Hematopoietic multipotent progenitor cell (in vitro differentiated cells): ENCODE measurements at regions not wholly inside any gene's neighbourhood (a gene's known extent, or its start where the extent isn't known, plus 50 kb on each side); places are given as distances from the start of the nearest gene placed in this dataset.
"Not testable (repeated sequence)": the region's sequence is repeated elsewhere in the genome, so short reads cannot be mapped to it uniquely, and the experiment has no call there.

Experiments used
- DNase-seq, 3 donors: peaks; one replicate each; pipeline ENCODE4 v3.0.0-alpha.2; 2011 to 2015; ENCODE audit warnings: low read depth in 2 of 3, low spot score in 2 of 3

- no peak for DNase-seq
Measured at GRCh38 chrX:23061116-23061515, 61.4 kb downstream of the DDX53 start.

- no peak for DNase-seq
Measured at GRCh38 chrX:23062359-23062758, 62.6 kb downstream of the DDX53 start.

- DNase-seq: no peak
Measured at GRCh38 chrX:23066588-23067281, 67.0 kb downstream of the DDX53 start.

- not testable (repeated sequence) for DNase-seq
Measured at GRCh38 chrX:23075461-23075860, 75.7 kb downstream of the DDX53 start.

GRCh38 chrX:23079347-23079746 is 79.6 kb downstream of the DDX53 start:
- DNase-seq: no peak

- DNase-seq: no peak
Measured at GRCh38 chrX:23100826-23101225, 101.1 kb downstream of the DDX53 start.

- no peak for DNase-seq
Measured at GRCh38 chrX:23103546-23103945, 103.8 kb downstream of the DDX53 start.

- no peak for DNase-seq
Measured at GRCh38 chrX:23114241-23114640, 114.5 kb downstream of the DDX53 start.

GRCh38 chrX:23115651-23116050 is 115.9 kb downstream of the DDX53 start:
- no peak for DNase-seq

- DNase-seq: no peak
Measured at GRCh38 chrX:23118163-23118562, 118.4 kb downstream of the DDX53 start.

- no peak for DNase-seq
Measured at GRCh38 chrX:23118890-23119527, 119.2 kb downstream of the DDX53 start.

- DNase-seq: no peak
Measured at GRCh38 chrX:23127586-23127985, 127.8 kb downstream of the DDX53 start.

GRCh38 chrX:23133551-23133950 is 133.8 kb downstream of the DDX53 start:
- no peak for DNase-seq

- DNase-seq: no peak
Measured at GRCh38 chrX:23134136-23134535, 134.4 kb downstream of the DDX53 start.

GRCh38 chrX:23136816-23137215 is 137.1 kb downstream of the DDX53 start:
- no peak for DNase-seq

GRCh38 chrX:23168291-23168690 is 166.4 kb upstream of the PTCHD1 start:
- DNase-seq: no peak

GRCh38 chrX:23185951-23186350 is 148.7 kb upstream of the PTCHD1 start:
- DNase-seq: no peak

GRCh38 chrX:23187819-23188218 is 146.8 kb upstream of the PTCHD1 start:
- no peak for DNase-seq

- no peak for DNase-seq
Measured at GRCh38 chrX:23194885-23195554, 139.6 kb upstream of the PTCHD1 start.

- no peak for DNase-seq
Measured at GRCh38 chrX:23195761-23196160, 138.9 kb upstream of the PTCHD1 start.

GRCh38 chrX:23201706-23202105 is 132.9 kb upstream of the PTCHD1 start:
- no peak for DNase-seq

- no peak for DNase-seq
Measured at GRCh38 chrX:23202326-23202725, 132.3 kb upstream of the PTCHD1 start.
